ENCODE measurements at regions not wholly inside any gene's neighbourhood (a gene's known extent, or its start where the extent isn't known, plus 50 kb on each side); places are given as distances from the start of the nearest gene placed in this dataset.

- TF ChIP-seq CTCF (IDR thresholded peaks at IDR 0.05; ENCODE audit: low read depth, low read length) (no peak), MYC (IDR thresholded peaks at IDR 0.05; ENCODE audit: low read depth, low read length) (no peak), POLR2A (IDR thresholded peaks at IDR 0.05; ENCODE audit: extremely low read depth, insufficient read length) (no peak), MAX (IDR thresholded peaks at IDR 0.05; ENCODE audit: low read depth, low read length) (no peak)
- DNase-seq (ENCODE audit: low read depth), result no peak
- no peak overlapping the region for H3K4me3 ChIP-seq (ENCODE audit: low read depth, low read length)
Measured at GRCh38 chr15:72873379-72874233, 90.0 kb upstream of the ADPGK start.

DNA sequence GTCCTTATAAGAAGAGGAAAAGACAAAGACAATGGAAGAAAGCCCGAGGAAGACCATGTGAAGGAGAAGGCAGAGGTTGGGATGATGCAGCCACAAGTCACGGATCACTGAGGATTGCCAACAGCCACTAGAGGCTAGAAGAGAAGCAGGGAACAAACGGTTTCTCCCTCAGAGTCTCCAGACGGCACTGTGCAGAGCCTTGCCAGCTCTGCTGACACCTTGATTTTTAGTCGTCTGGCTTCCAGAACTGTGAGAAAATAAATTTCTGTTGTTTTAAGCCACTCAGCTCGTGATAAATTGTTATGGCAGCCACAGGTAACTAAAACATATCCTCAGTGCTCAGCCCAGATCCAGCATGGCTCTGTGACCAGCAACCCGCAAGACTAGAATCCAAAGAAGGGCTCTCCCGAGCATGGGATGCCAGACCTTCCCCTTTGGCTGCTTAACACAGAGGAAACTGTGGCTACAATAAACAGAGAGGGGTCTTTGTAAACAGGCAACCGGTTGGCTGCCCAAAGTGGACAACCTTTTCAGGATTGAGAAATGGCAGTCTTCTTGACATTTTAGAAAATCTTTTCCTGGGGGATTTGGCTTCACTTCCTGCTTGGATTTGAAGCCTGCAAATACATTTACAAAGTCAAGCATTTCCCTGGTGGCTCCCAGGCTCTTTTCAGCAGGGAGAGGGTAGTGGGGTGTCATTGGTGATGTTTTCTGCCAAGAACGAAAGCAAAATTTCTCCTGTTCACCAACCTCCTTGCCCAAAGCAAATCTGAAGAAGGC, 88.7 kb upstream of the ADPGK start:
- no peak overlapping the region for H3K4me3 ChIP-seq (ENCODE audit: low read depth, low read length)
- no peak for TF ChIP-seq POLR2A (IDR thresholded peaks at IDR 0.05; ENCODE audit: extremely low read depth, insufficient read length)
- no peak for TF ChIP-seq CTCF (IDR thresholded peaks at IDR 0.05; ENCODE audit: low read depth, low read length)
- TF ChIP-seq MYC (IDR thresholded peaks at IDR 0.05; ENCODE audit: low read depth, low read length), result no peak
- no peak for TF ChIP-seq MAX (IDR thresholded peaks at IDR 0.05; ENCODE audit: low read depth, low read length)
- no peak for DNase-seq (ENCODE audit: low read depth)

DNA sequence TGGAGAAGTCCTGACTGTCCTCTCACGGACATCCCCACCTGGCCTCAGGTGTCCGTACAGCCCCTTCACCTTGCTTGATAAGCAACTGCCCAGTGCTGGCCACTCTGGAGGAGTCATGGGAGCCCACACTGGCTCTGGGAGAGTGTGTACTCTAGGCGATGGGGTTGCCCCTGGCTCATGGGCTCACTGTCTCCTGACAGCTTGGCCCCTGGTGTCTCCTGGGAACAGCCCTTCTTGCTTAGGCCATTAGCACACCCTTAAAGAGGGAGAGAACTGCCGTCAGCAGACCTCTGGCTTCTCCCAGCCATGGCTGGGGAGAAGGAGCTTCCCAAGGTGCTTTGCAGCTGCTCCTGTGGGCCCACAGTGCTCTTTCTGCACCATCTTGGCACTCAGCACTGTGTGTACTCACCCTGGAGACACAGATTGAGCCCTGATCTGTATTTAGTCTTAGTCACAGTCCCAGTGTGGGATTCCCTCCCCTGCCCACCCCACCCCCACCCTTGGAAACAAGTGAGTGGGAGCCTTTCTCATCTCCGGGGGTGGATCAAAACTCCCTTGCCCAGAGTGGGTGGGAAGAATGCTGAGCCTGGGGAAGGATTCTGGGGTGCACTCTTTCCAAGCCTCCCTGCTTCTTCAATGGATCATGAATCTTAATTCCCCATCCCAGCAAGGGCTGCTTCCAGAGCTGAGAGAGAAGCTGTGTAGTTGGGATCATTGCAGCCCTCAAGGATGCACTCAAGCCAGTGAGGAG, 83.5 kb upstream of the ADPGK start:
- no peak overlapping the region for H3K4me3 ChIP-seq (ENCODE audit: low read depth, low read length)
- DNase-seq (ENCODE audit: low read depth), result no peak
- no peak for TF ChIP-seq CTCF (IDR thresholded peaks at IDR 0.05; ENCODE audit: low read depth, low read length)
- TF ChIP-seq POLR2A (IDR thresholded peaks at IDR 0.05; ENCODE audit: extremely low read depth, insufficient read length), result no peak
- TF ChIP-seq MYC (IDR thresholded peaks at IDR 0.05; ENCODE audit: low read depth, low read length), result no peak
- no peak for TF ChIP-seq MAX (IDR thresholded peaks at IDR 0.05; ENCODE audit: low read depth, low read length)

DNA sequence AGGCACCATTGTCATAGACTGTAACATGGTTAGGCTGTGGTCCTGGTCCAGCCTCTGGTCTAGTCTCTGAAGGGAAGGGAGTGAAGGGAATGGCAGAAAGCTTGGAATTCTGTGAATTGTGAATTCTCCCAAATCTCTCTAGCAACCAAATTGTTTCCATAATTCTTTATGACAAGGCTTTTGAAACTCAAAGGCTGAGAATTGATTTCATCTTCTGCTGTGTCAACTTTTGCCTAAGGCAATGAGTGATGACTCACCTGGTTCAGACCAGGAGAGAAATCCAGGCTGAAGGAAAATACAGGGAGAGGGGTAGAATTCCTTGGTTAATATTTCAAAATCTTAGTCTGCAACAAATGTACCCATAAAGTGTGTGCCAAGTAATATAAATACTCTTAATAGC, 82.6 kb upstream of the ADPGK start:
- no peak for DNase-seq (ENCODE audit: low read depth)
- H3K4me3 ChIP-seq (ENCODE audit: low read depth, low read length), result no peak overlapping the region
- TF ChIP-seq MYC (IDR thresholded peaks at IDR 0.05; ENCODE audit: low read depth, low read length) (no peak), MAX (IDR thresholded peaks at IDR 0.05; ENCODE audit: low read depth, low read length) (no peak), POLR2A (IDR thresholded peaks at IDR 0.05; ENCODE audit: extremely low read depth, insufficient read length) (no peak), CTCF (IDR thresholded peaks at IDR 0.05; ENCODE audit: low read depth, low read length) (no peak)

DNA sequence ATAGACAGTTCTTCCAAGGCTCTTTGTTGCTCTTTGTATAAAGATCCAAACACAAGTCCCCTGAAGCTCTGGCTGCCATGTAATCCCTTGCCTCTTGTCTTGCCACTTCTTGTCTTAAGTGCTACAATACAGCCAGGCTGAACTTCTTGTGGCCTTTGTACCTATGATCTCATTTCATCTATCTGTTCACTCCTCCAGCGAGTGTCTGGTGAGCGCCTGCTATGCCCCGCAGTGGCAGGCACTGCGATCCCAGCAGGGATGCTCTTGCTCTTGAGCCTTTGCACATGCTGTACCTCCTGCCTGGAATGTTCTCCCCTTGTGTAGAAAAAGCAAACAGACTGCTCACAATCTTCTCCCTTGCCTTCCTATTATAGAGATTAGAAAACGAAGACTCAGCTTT, 81.9 kb upstream of the ADPGK start:
- H3K4me3 ChIP-seq (ENCODE audit: low read depth, low read length), result no peak overlapping the region
- DNase-seq (ENCODE audit: low read depth), result no peak
- no peak for TF ChIP-seq CTCF (IDR thresholded peaks at IDR 0.05; ENCODE audit: low read depth, low read length)
- no peak for TF ChIP-seq MYC (IDR thresholded peaks at IDR 0.05; ENCODE audit: low read depth, low read length)
- TF ChIP-seq MAX (IDR thresholded peaks at IDR 0.05; ENCODE audit: low read depth, low read length), result no peak
- TF ChIP-seq POLR2A (IDR thresholded peaks at IDR 0.05; ENCODE audit: extremely low read depth, insufficient read length), result no peak
